ENCODE measurements at regions not wholly inside any gene's neighbourhood (a gene's known extent, or its start where the extent isn't known, plus 50 kb on each side); places are given as distances from the start of the nearest gene placed in this dataset.
"Not testable (repeated sequence)": the region's sequence is repeated elsewhere in the genome, so short reads cannot be mapped to it uniquely, and the experiment has no call there.

GRCh38 chr2:190005513-190005912, 57.0 kb downstream of the MSTN start:
- TF ChIP-seq CTCF (IDR thresholded peaks at IDR 0.05; ENCODE audit: insufficient read depth, low read depth, low read length, missing control alignments) = no peak
- DNase-seq (ENCODE audit: low read depth) = no peak
- no peak overlapping the region for H3K4me3 ChIP-seq (ENCODE audit: low read length)

GRCh38 chr2:189999661-190000060, 62.9 kb downstream of the MSTN start:
- no peak for DNase-seq (ENCODE audit: low read depth)
- no peak overlapping the region for H3K4me3 ChIP-seq (ENCODE audit: low read length)
- TF ChIP-seq CTCF (IDR thresholded peaks at IDR 0.05; ENCODE audit: insufficient read depth, low read depth, low read length, missing control alignments) = no peak

- H3K4me3 ChIP-seq (ENCODE audit: low read length); DNase-seq (ENCODE audit: low read depth): not testable (repeated sequence)
Measured at GRCh38 chr2:189998665-189999064, 63.9 kb downstream of the MSTN start.

GRCh38 chr2:189997016-189997415, 65.5 kb downstream of the MSTN start:
- no peak for TF ChIP-seq CTCF (IDR thresholded peaks at IDR 0.05; ENCODE audit: insufficient read depth, low read depth, low read length, missing control alignments)
- DNase-seq (ENCODE audit: low read depth) = no peak
- no peak overlapping the region for H3K4me3 ChIP-seq (ENCODE audit: low read length)

- no peak for DNase-seq (ENCODE audit: low read depth)
- H3K4me3 ChIP-seq (ENCODE audit: low read length) = no peak overlapping the region
- no peak for TF ChIP-seq CTCF (IDR thresholded peaks at IDR 0.05; ENCODE audit: insufficient read depth, low read depth, low read length, missing control alignments)
Measured at GRCh38 chr2:189995679-189996078, 66.8 kb downstream of the MSTN start.

GRCh38 chr2:189982780-189983394, 79.6 kb downstream of the MSTN start:
- peak; percentile 3 for DNase-seq (ENCODE audit: low read depth)
- peak; percentile 42 for TF ChIP-seq CTCF (IDR thresholded peaks at IDR 0.05; ENCODE audit: insufficient read depth, low read depth, low read length, missing control alignments)
- no peak overlapping the region for H3K4me3 ChIP-seq (ENCODE audit: low read length)

- H3K4me3 ChIP-seq (ENCODE audit: low read length) = no peak overlapping the region
- no peak for DNase-seq (ENCODE audit: low read depth)
- TF ChIP-seq CTCF (IDR thresholded peaks at IDR 0.05; ENCODE audit: insufficient read depth, low read depth, low read length, missing control alignments) = no peak
Measured at GRCh38 chr2:189982087-189982486, 80.4 kb downstream of the MSTN start.

- DNase-seq (ENCODE audit: low read depth); H3K4me3 ChIP-seq (ENCODE audit: low read length): not testable (repeated sequence)
Measured at GRCh38 chr2:189976488-189976887, 86.0 kb downstream of the MSTN start.
